ENCODE measurements at regions not wholly inside any gene's neighbourhood (a gene's known extent, or its start where the extent isn't known, plus 50 kb on each side); places are given as distances from the start of the nearest gene placed in this dataset.

GRCh38 chr4:82192017-82192673, 181.6 kb downstream of the HNRNPD start:
- H3K4me1 Mint-ChIP-seq, result no peaks in the 10 kb centered on the region
- H3K27ac ChIP-seq (ENCODE audit: low read length in 2 of 2), result no peak overlapping the region
- 94% methylated on average over 4 of the region's 8 CpGs for WGBS (ENCODE audit: insufficient coverage)
- no peaks in the 10 kb centered on the region for H4K20me1 ChIP-seq (ENCODE audit: control insufficient read depth, insufficient read depth, low read length, poor library complexity, severe bottlenecking)
- no peak overlapping the region for H2AFZ ChIP-seq (ENCODE audit: insufficient read depth, low read depth, low read length, poor library complexity, severe bottlenecking)
- H3K4me3 ChIP-seq (ENCODE audit: control extremely low read depth in 1 of 5, extremely low read depth in 1 of 5, insufficient read depth in 1 of 5, low read depth in 2 of 5, low read length in 4 of 5), result no peak overlapping the region
- H3K9me3 Mint-ChIP-seq (ENCODE audit: insufficient read depth), result peaks cover 3% of the 10 kb centered on the region
- TF ChIP-seq CTCF (IDR thresholded peaks at IDR 0.05), result no peak
- TF ChIP-seq EZH2 (IDR thresholded peaks at IDR 0.05; ENCODE audit: borderline replicate concordance, insufficient read depth, low read depth, low read length, poor library complexity, severe bottlenecking), result no peak
- intact Hi-C loops (cut with micrococcal nuclease), result no loop called here
- peaks cover 7% of the 10 kb centered on the region for H3K27me3 Mint-ChIP-seq
- H3K27me3 ChIP-seq (replicated peaks in 1 of 4; ENCODE audit: control extremely low read depth in 1 of 4, control insufficient read depth in 3 of 4, insufficient read depth in 4 of 4, low read length in 3 of 4), result no peaks in the 10 kb centered on the region
- H3K36me3 ChIP-seq (replicated peaks in 1 of 2; ENCODE audit: control extremely low read depth in 1 of 2, control insufficient read depth in 1 of 2, extremely low read depth in 1 of 2, insufficient read depth in 2 of 2, low read length in 1 of 2), result no peaks in the 10 kb centered on the region
- H3K9me3 ChIP-seq (ENCODE audit: control extremely low read depth in 1 of 3, control insufficient read depth in 2 of 3, insufficient read depth in 1 of 3, low read length in 2 of 3), result no peaks in the 10 kb centered on the region
- no peak overlapping the region for H3K9ac ChIP-seq (ENCODE audit: low read length)
- H3K4me3 Mint-ChIP-seq, result no peak overlapping the region
- H3K27ac Mint-ChIP-seq, result no peak overlapping the region
- DNase-seq (no peak), ATAC-seq (ENCODE audit: low read depth) (no peak)
- ChIA-PET CTCF (interaction anchor here (0.7 to 1.5 kb wide), 2 partner anchors 340 to 840 kb away, joined by 3 read pairs; no protein-coding TSS in a partner anchor), POLR2A (no interaction called here)
- H3K4me1 ChIP-seq (ENCODE audit: control insufficient read depth in 2 of 2, insufficient read depth in 2 of 2, low read length in 2 of 2), result no peaks in the 10 kb centered on the region
- H3K4me2 ChIP-seq (replicated peaks; ENCODE audit: low read depth, low read length, poor library complexity, severe bottlenecking), result no peak overlapping the region
- H3K79me2 ChIP-seq (ENCODE audit: control insufficient read depth, insufficient read depth, low read length), result no peaks in the 10 kb centered on the region

- Mint-ChIP-seq H3K9me3 (ENCODE audit: insufficient read depth) (no peaks in the 10 kb centered on the region), H3K27me3 (peaks cover 16% of the 10 kb centered on the region), H3K27ac (no peak overlapping the region), H3K4me3 (no peak overlapping the region), H3K4me1 (no peaks in the 10 kb centered on the region)
- H3K79me2 ChIP-seq (ENCODE audit: control insufficient read depth, insufficient read depth, low read length), result no peaks in the 10 kb centered on the region
- H3K4me1 ChIP-seq (ENCODE audit: control insufficient read depth in 2 of 2, insufficient read depth in 2 of 2, low read length in 2 of 2), result no peaks in the 10 kb centered on the region
- H2AFZ ChIP-seq (ENCODE audit: insufficient read depth, low read depth, low read length, poor library complexity, severe bottlenecking), result no peak overlapping the region
- no peak overlapping the region for H3K4me2 ChIP-seq (replicated peaks; ENCODE audit: low read depth, low read length, poor library complexity, severe bottlenecking)
- peaks cover 0 to 4% (median 0%) of the 10 kb centered on the region in 4 experiments for H3K27me3 ChIP-seq (replicated peaks in 1 of 4; ENCODE audit: control extremely low read depth in 1 of 4, control insufficient read depth in 3 of 4, insufficient read depth in 4 of 4, low read length in 3 of 4)
- no CpG with 5 or more reads among the region's 3 CpGs for WGBS (ENCODE audit: insufficient coverage)
- H3K36me3 ChIP-seq (replicated peaks in 1 of 2; ENCODE audit: control extremely low read depth in 1 of 2, control insufficient read depth in 1 of 2, extremely low read depth in 1 of 2, insufficient read depth in 2 of 2, low read length in 1 of 2), result no peaks in the 10 kb centered on the region
- DNase-seq (no peak), ATAC-seq (ENCODE audit: low read depth) (no peak)
- H3K4me3 ChIP-seq (ENCODE audit: control extremely low read depth in 1 of 5, extremely low read depth in 1 of 5, insufficient read depth in 1 of 5, low read depth in 2 of 5, low read length in 4 of 5), result no peak overlapping the region
- no peaks in the 10 kb centered on the region for H4K20me1 ChIP-seq (ENCODE audit: control insufficient read depth, insufficient read depth, low read length, poor library complexity, severe bottlenecking)
- POLR2A ChIA-PET, result no interaction called here
- no peak overlapping the region for H3K27ac ChIP-seq (ENCODE audit: low read length in 2 of 2)
- H3K9ac ChIP-seq (ENCODE audit: low read length), result no peak overlapping the region
- intact Hi-C loops (cut with micrococcal nuclease), result no loop called here
- peaks cover 0 to 7% (median 0%) of the 10 kb centered on the region in 3 donors for H3K9me3 ChIP-seq (ENCODE audit: control extremely low read depth in 1 of 3, control insufficient read depth in 2 of 3, insufficient read depth in 1 of 3, low read length in 2 of 3)
- TF ChIP-seq EZH2 (IDR thresholded peaks at IDR 0.05; ENCODE audit: borderline replicate concordance, insufficient read depth, low read depth, low read length, poor library complexity, severe bottlenecking) (no peak), CTCF (IDR thresholded peaks at IDR 0.05) (no peak)
- CTCF ChIA-PET, result no interaction called here
Measured at GRCh38 chr4:82181789-82182188, 192.0 kb downstream of the HNRNPD start.
